Stimulated activated CD4-positive, alpha-beta T cell treated with anti-CD3 and anti-CD28 coated beads, Interleukin-2, amount 100 ng/mL, for 48 hours (primary cell): ENCODE measurements at regions not wholly inside any gene's neighbourhood (a gene's known extent, or its start where the extent isn't known, plus 50 kb on each side); places are given as distances from the start of the nearest gene placed in this dataset.

ENCODE experiments used
- DNase-seq, 2 donors: peaks; one replicate each; pipeline ENCODE4 v3.0.0-alpha.2; 2020

DNA sequence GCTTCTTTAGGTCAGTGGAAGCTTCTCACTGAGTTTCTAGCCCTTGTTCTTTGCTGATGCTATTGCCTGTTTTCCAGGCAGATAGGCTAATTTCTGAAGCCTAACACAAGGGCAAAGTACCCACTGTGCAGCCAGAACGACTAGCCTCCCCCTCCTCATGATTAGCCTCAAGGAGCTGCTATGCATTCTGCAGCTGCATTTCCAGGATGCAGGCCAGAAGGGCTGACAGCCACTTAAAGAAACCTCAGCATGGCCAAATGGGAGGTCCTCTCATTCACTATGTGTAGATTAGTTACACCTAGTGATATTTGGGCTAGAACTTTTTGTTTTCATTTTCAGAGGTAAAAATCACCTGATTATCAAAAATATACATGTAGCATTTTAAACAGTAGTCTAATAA is 216.0 kb downstream of the RAD51AP2 start:
- DNase-seq: no peak

- no peak for DNase-seq
Measured at GRCh38 chr2:17301437-17301836, 216.8 kb downstream of the RAD51AP2 start.

GRCh38 chr2:17299891-17300540 is 218.2 kb downstream of the RAD51AP2 start:
- DNase-seq: no peak

DNA sequence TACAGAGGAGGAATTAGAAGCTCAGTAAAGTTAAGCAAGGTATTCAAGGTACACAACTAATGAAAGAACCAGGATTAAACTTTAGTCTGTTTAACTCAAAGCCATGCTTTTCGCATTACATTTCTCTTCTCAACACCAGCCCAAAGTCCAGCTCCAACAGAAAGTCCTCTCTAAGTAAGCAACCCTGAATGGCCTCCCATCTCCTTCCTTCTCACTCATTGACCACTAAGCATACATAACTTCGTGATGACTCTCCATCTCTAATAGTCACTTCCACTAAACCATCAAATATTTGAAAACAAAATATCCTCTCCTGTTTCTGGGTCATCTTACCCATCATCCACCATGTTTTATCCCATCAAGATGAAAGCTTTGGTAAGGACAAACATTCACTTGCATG is 219.8 kb downstream of the RAD51AP2 start:
- DNase-seq: no peak

DNA sequence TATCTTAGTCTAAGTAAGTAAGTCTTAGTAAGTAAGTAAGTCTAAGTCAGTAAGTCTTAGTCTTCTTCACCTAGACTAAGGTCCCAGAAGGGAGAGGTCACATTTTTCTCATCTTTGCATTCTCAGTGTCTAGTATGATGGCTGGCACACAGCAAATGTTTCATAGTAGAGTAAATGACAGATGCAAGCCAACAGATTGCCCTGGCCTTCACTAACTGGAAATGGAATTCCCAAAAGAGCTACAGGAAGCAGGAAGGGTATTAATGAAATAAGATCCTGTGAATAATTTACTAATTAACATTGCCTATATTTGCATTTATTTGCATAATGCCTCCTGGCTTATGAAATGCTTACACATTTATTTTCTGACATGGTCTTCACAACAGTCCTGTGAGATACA is 221.6 kb downstream of the RAD51AP2 start:
- no peak for DNase-seq

DNA sequence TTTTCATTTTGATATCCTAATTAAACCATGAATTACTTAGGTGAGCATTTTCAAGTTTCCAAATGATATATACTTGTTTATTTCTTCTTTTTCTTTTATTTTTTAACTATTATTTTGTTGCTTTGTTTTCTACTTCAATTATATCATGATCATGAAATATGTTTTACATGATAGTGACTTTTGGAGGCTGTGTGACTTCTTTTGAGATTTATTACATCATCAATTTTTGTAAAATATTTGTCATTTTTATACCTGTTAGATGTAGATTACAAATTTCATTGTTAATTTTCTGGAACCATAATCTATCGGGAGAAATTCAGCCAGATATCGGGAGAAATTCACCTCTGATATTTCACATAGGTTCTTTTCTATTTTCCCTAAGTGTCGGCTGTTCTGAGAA is 228.6 kb downstream of the RAD51AP2 start:
- DNase-seq: no peak

GRCh38 chr2:17287183-17287582 is 231.1 kb downstream of the RAD51AP2 start:
- no peak for DNase-seq

- no peak for DNase-seq
Measured at GRCh38 chr2:17282826-17283225, 235.4 kb downstream of the RAD51AP2 start.

GRCh38 chr2:17282245-17282644 is 236.0 kb downstream of the RAD51AP2 start:
- DNase-seq: no peak

DNA sequence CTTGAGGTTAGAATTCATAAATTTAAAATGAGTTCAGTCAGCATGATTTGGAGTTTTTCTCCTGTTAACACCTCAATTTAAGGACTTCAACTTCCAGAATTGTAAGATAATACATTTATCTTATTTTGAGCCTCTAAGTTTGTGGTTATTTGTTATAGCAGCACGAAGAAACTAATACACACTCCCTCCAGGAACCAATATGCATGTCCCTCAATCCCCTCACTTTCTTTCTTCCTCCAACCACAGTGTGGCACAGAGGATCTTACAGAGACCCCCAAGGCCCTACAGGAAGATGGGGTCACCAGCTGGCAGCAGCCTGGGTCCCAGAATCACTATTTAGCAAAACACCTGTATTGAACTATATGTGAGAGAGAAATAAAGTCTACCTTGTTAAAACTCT is 242.0 kb downstream of the RAD51AP2 start:
- no peak for DNase-seq

GRCh38 chr2:17272652-17273525 is 245.4 kb downstream of the RAD51AP2 start:
- no peak for DNase-seq

GRCh38 chr2:17272170-17272569 is 246.1 kb downstream of the RAD51AP2 start:
- no peak for DNase-seq

DNA sequence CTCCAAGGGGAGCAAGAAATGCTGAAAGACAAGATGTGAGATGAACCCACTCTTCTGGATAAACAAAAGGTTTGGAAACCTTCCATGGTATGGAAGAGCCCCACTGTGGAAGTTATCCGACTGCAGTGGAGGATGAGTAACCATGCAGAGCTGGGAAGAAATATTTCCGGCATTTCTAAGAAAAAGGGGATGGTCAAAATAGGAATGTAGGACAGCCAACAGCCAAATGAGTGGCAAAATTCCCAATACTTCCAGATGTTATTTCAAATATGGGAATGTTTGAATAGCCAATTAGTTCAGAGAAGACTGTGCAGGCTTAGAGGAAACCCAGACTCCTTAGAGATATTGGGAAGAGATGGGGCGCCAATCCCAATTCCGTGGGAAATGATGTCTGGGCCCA is 246.8 kb downstream of the RAD51AP2 start:
- no peak for DNase-seq

DNA sequence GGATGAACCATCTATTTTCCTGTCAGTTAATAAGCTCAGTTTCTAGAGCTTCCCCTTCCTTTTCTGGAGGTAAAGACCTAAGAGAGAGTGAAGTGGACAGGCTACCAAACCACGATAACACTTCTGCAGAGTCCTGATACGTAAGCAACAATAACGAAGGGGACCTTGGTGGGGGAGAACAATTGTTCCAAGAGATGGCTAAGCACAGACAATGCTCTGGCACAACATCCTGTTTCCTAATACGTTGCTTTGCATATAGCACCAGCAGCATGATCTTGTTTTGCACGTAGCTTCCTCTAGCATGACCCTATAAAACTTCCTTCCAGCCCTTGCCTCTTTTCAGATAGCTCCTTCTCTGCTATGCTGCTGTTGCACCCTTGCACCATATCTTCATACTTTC is 247.3 kb downstream of the RAD51AP2 start:
- DNase-seq: no peak

DNA sequence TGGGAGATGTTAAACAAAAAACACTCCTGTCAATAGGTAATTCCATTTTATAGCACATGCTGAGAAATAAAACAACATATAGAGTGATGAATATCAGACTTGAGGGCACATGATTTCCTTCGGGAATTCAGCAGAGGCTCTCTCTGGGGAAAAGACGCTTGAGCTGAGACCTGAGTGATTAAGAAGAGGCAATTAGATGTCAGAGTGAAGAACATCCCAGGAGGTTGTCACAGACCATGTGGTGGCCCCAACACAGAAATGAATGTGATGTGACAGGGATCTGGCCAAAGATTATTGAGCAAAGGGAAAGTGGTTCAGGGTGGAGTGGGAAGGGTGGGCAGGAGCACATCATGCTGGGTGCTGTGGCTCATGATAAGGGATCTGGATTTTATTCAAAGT is 254.7 kb downstream of the RAD51AP2 start:
- no peak for DNase-seq

DNA sequence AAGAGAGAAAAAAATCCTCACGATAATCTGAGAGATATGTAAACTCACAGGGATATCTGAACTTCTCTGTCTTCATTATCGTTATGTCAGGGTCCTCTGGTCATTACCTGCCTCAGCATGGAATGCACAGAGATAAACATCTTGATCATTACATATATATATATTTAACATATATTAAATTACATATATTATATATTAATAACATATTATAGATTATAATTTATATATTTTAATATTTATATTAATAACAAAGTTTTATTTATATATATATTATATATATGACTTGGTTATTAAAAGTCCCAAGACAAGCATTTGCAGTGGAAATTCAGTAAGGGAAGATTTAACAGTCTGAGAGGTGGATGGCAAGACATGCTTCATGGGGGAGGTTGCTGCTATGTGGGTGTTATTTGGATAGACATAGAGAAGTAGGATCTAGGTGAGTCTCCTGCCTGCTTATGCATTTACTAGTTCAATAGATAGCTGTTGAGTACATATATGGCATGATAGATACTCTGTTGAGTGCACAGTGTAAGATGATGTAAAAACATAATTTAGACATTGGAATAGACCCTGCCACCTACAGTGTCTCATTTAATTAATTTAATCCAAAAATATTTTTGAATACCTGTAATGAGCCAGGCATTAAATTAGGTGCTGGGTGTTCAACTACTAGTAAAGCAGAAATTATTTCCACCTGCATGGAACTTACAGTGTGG is 255.2 kb downstream of the RAD51AP2 start:
- DNase-seq: no peak

- DNase-seq: no peak
Measured at GRCh38 chr2:17259613-17260012, 258.6 kb downstream of the RAD51AP2 start.

DNA sequence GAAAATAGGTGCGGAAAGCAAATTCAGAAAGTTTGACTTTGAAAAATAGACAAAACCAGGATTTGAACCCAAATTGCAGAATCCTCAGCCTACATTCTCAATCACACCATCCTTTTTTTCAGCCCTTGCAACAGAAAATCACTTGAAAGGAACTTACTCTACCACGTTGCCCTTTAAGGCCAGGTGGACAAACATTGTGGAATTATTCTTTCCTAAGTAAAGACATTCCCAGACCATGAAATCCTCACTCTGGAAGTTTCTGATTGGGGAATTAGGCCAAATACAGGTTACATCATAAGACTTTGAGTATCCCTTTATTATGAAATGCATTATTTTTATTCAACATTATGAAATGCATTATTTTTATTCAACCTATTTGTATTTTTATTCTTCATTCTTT is 259.4 kb downstream of the RAD51AP2 start:
- no peak for DNase-seq

GRCh38 chr2:17257189-17257909 is 260.9 kb downstream of the RAD51AP2 start:
- no peak for DNase-seq

DNA sequence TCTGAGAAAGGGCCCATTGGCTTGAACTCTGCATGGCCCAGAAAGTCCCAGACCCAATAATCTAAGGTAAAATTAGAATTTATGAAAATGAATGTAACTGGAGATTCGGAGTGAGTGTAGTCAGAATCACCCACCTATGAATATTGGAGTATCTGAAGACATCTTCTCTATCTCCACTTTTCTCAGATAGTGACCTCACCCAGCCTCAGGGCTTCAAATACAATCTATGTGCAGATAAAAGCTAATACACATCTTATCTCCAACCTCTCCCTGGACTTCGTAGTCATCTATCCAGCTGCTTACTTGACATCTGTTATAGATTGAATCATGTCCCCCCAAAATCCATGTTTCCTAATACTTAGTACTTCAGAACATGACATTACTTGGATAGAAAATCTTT is 263.2 kb downstream of the RAD51AP2 start:
- no peak for DNase-seq

- no peak for DNase-seq
Measured at GRCh38 chr2:17254421-17254820, 263.8 kb downstream of the RAD51AP2 start.

- no peak for DNase-seq
Measured at GRCh38 chr2:17252258-17252657, 266.0 kb downstream of the RAD51AP2 start.

GRCh38 chr2:17251171-17251570 is 267.1 kb downstream of the RAD51AP2 start:
- no peak for DNase-seq
